ENCODE measurements at regions not wholly inside any gene's neighbourhood (a gene's known extent, or its start where the extent isn't known, plus 50 kb on each side); places are given as distances from the start of the nearest gene placed in this dataset.

- Histone ChIP-seq H3K4me1 (replicated peaks in 1 of 4; ENCODE audit: control insufficient read depth in 3 of 4, insufficient read depth in 4 of 4, low read length in 3 of 4) (no peaks in the 10 kb centered on the region), H4K5ac (ENCODE audit: insufficient read length, low read depth, low read length) (no peak overlapping the region), H3K9me3 (ENCODE audit: insufficient read depth in 2 of 2, low read depth in 1 of 2, low read length in 1 of 2) (peaks cover 0 to 4% of the 10 kb centered on the region in 2 experiments; a peak in 1 of 4 replicates), H4K91ac (replicated peaks; ENCODE audit: insufficient read length, low read length) (no peak overlapping the region), H2BK20ac (ENCODE audit: low read length) (no peak overlapping the region), H3K14ac (ENCODE audit: insufficient read length) (no peak overlapping the region), H3K27ac (ENCODE audit: low read depth, low read length) (no peak overlapping the region), H3K18ac (ENCODE audit: extremely low read depth, low read length) (no peak overlapping the region), H2BK15ac (ENCODE audit: low read length) (no peak overlapping the region), H4K20me1 (replicated peaks in 1 of 2; ENCODE audit: control insufficient read depth in 1 of 2, insufficient read depth in 2 of 2, low read length in 2 of 2) (no peaks in the 10 kb centered on the region), H2BK12ac (ENCODE audit: low read depth, low read length) (no peak overlapping the region), H3K79me1 (ENCODE audit: low read depth, low read length) (no peaks in the 10 kb centered on the region), H3K27me3 (replicated peaks in 1 of 4; ENCODE audit: control insufficient read depth in 3 of 4, extremely low read depth in 1 of 4, insufficient read depth in 3 of 4, low read length in 3 of 4) (no peaks in the 10 kb centered on the region), H2AFZ (ENCODE audit: low read length) (no peak overlapping the region), H3K56ac (replicated peaks; ENCODE audit: insufficient read length, low read depth, low read length) (no peak overlapping the region), H3K23ac (ENCODE audit: insufficient read length) (no peak overlapping the region), H2BK5ac (ENCODE audit: low read depth, low read length) (no peak overlapping the region), H3K9ac (replicated peaks in 1 of 4; ENCODE audit: extremely low read depth in 1 of 4, low read depth in 3 of 4, low read length in 3 of 4) (no peak overlapping the region), H2BK120ac (replicated peaks; ENCODE audit: low read depth, low read length) (no peak overlapping the region), H3K4me3 (ENCODE audit: extremely low read depth in 1 of 4, insufficient read depth in 2 of 4, low read depth in 3 of 4, low read length in 4 of 4) (no peak overlapping the region), H2AK5ac (ENCODE audit: low read depth, low read length) (no peak overlapping the region), H3K79me2 (ENCODE audit: control insufficient read depth in 1 of 2, insufficient read depth in 2 of 2, low read length in 2 of 2) (no peaks in the 10 kb centered on the region), H3K4me2 (ENCODE audit: insufficient read depth in 1 of 2, low read depth in 2 of 2, low read length in 2 of 2) (no peak overlapping the region), H4K8ac (ENCODE audit: extremely low read depth, insufficient read depth, low read length) (no peak overlapping the region), H3K4ac (replicated peaks; ENCODE audit: insufficient read length, low read depth, low read length) (no peak overlapping the region), H3K36me3 (ENCODE audit: control insufficient read depth in 2 of 4, insufficient read depth in 4 of 4, low read length in 3 of 4) (no peaks in the 10 kb centered on the region), H3K23me2 (ENCODE audit: low read depth, low read length) (no peaks in the 10 kb centered on the region)
- CTCF ChIA-PET (ENCODE audit: partially characterized antibody) = no interaction called here
- FAIRE-seq (no peak), DNase-seq (ENCODE audit: low read depth in 1 of 2, low spot score in 2 of 2) (no peak)
- WGBS, 2 experiments (ENCODE audit: extremely low coverage in 1 of 2, insufficient coverage in 1 of 2, insufficient read length in 1 of 2, insufficient replicate concordance in 2 of 2, low coverage in 1 of 2, low lambda C conversion rate in 2 of 2, missing lambda C conversion rate in 1 of 2) = 86% methylated on average over 3 of the region's 3 CpGs; no CpG with 5 or more reads in 1 of the 2 experiments
- TF ChIP-seq TEAD4 (IDR thresholded peaks at IDR 0.05; ENCODE audit: low read depth, low read length) (no peak), MAFK (IDR thresholded peaks at IDR 0.05; ENCODE audit: low read depth, low read length) (no peak), TCF12 (IDR thresholded peaks at IDR 0.05; ENCODE audit: low read depth, low read length) (no peak), EZH2 (IDR thresholded peaks at IDR 0.05; ENCODE audit: low read depth, low read length, severe bottlenecking) (no peak), RNF2 (IDR thresholded peaks at IDR 0.05; ENCODE audit: borderline replicate concordance, low read depth, low read length, missing control alignments, poor library complexity, severe bottlenecking) (no peak), CEBPB (IDR thresholded peaks at IDR 0.05; ENCODE audit: low read depth, low read length) (no peak), NRF1 (IDR thresholded peaks at IDR 0.05; ENCODE audit: low read depth, low read length) (no peak), POLR2A (IDR thresholded peaks at IDR 0.05; ENCODE audit: control extremely low read depth in 1 of 2, low read depth in 2 of 2, low read length in 2 of 2) (no peak)
- TF ChIP-seq, protein P1, sequence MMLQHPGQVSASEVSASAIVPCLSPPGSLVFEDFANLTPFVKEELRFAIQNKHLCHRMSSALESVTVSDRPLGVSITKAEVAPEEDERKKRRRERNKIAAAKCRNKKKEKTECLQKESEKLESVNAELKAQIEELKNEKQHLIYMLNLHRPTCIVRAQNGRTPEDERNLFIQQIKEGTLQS (IDR thresholded peaks at IDR 0.05; ENCODE audit: insufficient read depth, low read depth, low read length) = no peak
- TF ChIP-seq, protein P2, sequence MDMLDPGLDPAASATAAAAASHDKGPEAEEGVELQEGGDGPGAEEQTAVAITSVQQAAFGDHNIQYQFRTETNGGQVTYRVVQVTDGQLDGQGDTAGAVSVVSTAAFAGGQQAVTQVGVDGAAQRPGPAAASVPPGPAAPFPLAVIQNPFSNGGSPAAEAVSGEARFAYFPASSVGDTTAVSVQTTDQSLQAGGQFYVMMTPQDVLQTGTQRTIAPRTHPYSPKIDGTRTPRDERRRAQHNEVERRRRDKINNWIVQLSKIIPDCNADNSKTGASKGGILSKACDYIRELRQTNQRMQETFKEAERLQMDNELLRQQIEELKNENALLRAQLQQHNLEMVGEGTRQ (IDR thresholded peaks at IDR 0.05; ENCODE audit: low read length) = no peak
- POLR2A ChIA-PET (ENCODE audit: partially characterized antibody) = no interaction called here
Measured at GRCh38 chr2:13558368-13558767, 841.6 kb downstream of the TRIB2 start.

Measured in H1 (cell line).